ENCODE measurements at regions not wholly inside any gene's neighbourhood (a gene's known extent, or its start where the extent isn't known, plus 50 kb on each side); places are given as distances from the start of the nearest gene placed in this dataset.

- TF ChIP-seq CTCF (IDR thresholded peaks at IDR 0.05; ENCODE audit: low read depth, low read length, missing input control) = no peak
- TF ChIP-seq TAF1 (conservative IDR thresholded peaks at IDR 0.05) = no peak
- TF ChIP-seq GABPA (IDR thresholded peaks at IDR 0.05 in 1 of 2, conservative IDR thresholded peaks at IDR 0.05 in 1 of 2) = no peak
- TF ChIP-seq JUND (IDR thresholded peaks at IDR 0.05) = no peak
- no peak for TF ChIP-seq REST (IDR thresholded peaks at IDR 0.05)
- TF ChIP-seq MAX (IDR thresholded peaks at IDR 0.05) = no peak
- TF ChIP-seq EGR1 (IDR thresholded peaks at IDR 0.05; ENCODE audit: low read depth in 2 of 2) = no peak
- no peak for TF ChIP-seq ATF3 (IDR thresholded peaks at IDR 0.05)
- no peak for TF ChIP-seq SP1 (IDR thresholded peaks at IDR 0.05)
- no peak for TF ChIP-seq RAD21 (IDR thresholded peaks at IDR 0.05)
- no peak for TF ChIP-seq RXRA (IDR thresholded peaks at IDR 0.05)
- no peak for TF ChIP-seq YY1 (IDR thresholded peaks at IDR 0.05)
These were observed 414.3 kb downstream of the AASDHPPT start for GRCh38 chr11:106491751-106492150.
